Panc1 (cell line): ENCODE measurements at regions not wholly inside any gene's neighbourhood (a gene's known extent, or its start where the extent isn't known, plus 50 kb on each side); places are given as distances from the start of the nearest gene placed in this dataset.

ENCODE experiments used
- ATAC-seq: fragments of 200-7000 bp; cut with Tn5 transposase; 2 replicates; pipeline ENCODE4 v1.9.1; 2020; ENCODE audit warnings: mild to moderate bottlenecking, moderate library complexity
- BruUV-seq: library from RNA; stranded (reverse); fragments of 400-500 nt; replicated peaks from 2 replicates; lab custom pipeline; 2021; lab: Mats Ljungman, UMichigan
- CTCF ChIA-PET: fragments of 300-600 bp; sonication (Branson Sonifier 250); formaldehyde crosslinking; loops from one replicate; lab custom pipeline; 2022; ENCODE audit warnings: antibody characterized with exemption; lab: Charles Lee
- POLR2A ChIA-PET: fragments of 300-600 bp; sonication (Branson Sonifier 250); formaldehyde crosslinking; loops from one replicate; lab custom pipeline; 2022; ENCODE audit warnings: antibody characterized with exemption; lab: Charles Lee
- DNase-seq: peaks from one replicate; pipeline ENCODE4 v3.0.0-alpha.2; 2010; ENCODE audit warnings: low read depth, low spot score
- H3K27ac ChIP-seq: 2 replicates; pipeline ENCODE4 v1.5.1; 2011; ENCODE audit warnings: mild to moderate bottlenecking, low read length, inconsistent platforms
- H3K27me3 ChIP-seq: fragments of 200-500 bp; sonication (Bioruptor generic); 2 replicates; pipeline ENCODE4 v1.6.0; 2014; ENCODE audit warnings: low read length, inconsistent platforms; ENCODE audit not compliant: control insufficient read depth, insufficient read depth
- H3K36me3 ChIP-seq: fragments of 200-500 bp; sonication (Bioruptor generic); 2 replicates; pipeline ENCODE4 v1.5.1; 2014; ENCODE audit warnings: inconsistent platforms, mild to moderate bottlenecking, low read length, moderate library complexity; ENCODE audit not compliant: control insufficient read depth, insufficient read depth
- H3K4me1 ChIP-seq: 2 replicates; pipeline ENCODE4 v1.5.1; 2011; ENCODE audit warnings: inconsistent platforms, mild to moderate bottlenecking, low read length, moderate library complexity; ENCODE audit not compliant: control insufficient read depth, insufficient read depth
- H3K4me3 ChIP-seq, 2 experiments: 2 replicates each; pipeline ENCODE4 v1.5.1; 2011 to 2012; ENCODE audit warnings: low read depth in 2 of 2, low read length in 2 of 2, mild to moderate bottlenecking in 2 of 2, inconsistent platforms in 1 of 2, moderate library complexity in 1 of 2
- H3K9me3 ChIP-seq: fragments of 200-500 bp; sonication (Bioruptor generic); 2 replicates; pipeline ENCODE4 v1.5.1; 2014; ENCODE audit warnings: low read depth, mild to moderate bottlenecking, inconsistent platforms, low read length, moderate library complexity; ENCODE audit not compliant: control insufficient read depth, insufficient read depth
- CTCF ChIP-seq: fragments of 450-650 bp; IDR thresholded peaks from 2 replicates; pipeline ENCODE4 v1.5.1; 2017; ENCODE audit warnings: mild to moderate bottlenecking
- POLR2AphosphoS5 ChIP-seq: IDR thresholded peaks from 2 replicates; pipeline ENCODE4 v1.6.1; 2012; ENCODE audit warnings: mild to moderate bottlenecking, low read depth, low read length, moderate library complexity
- REST ChIP-seq, 2 experiments: IDR thresholded peaks; 2 replicates each; pipeline ENCODE4 v1.6.1; 2011 to 2012; ENCODE audit warnings: low read depth in 2 of 2, control low read depth in 1 of 2, low read length in 1 of 2, mild to moderate bottlenecking in 1 of 2, moderate library complexity in 1 of 2; ENCODE audit not compliant: insufficient read depth in 1 of 2
- SIN3A ChIP-seq: IDR thresholded peaks from 2 replicates; pipeline ENCODE4 v1.6.1; 2012; ENCODE audit warnings: low read depth, mild to moderate bottlenecking, low read length, moderate library complexity, borderline replicate concordance; ENCODE audit not compliant: insufficient read depth
- TCF7L2 ChIP-seq: IDR thresholded peaks from 2 replicates; pipeline ENCODE4 v1.6.1; 2011; ENCODE audit warnings: mild to moderate bottlenecking, low read depth, low read length, inconsistent platforms
- in situ Hi-C: cut with HindIII; loops from 2 replicates; pipeline ENCODE4 v1.10.0; 2016; ENCODE audit warnings: low sequenced_read_pairs, low pct_unique_long_range_greater_than_20kb
- intact Hi-C: fragments of 100-400 bp; cut with micrococcal nuclease; formaldehyde crosslinking; loops from one replicate; pipeline ENCODE4 v1.10.0; 2022; ENCODE audit not compliant: unreplicated experiment

DNA sequence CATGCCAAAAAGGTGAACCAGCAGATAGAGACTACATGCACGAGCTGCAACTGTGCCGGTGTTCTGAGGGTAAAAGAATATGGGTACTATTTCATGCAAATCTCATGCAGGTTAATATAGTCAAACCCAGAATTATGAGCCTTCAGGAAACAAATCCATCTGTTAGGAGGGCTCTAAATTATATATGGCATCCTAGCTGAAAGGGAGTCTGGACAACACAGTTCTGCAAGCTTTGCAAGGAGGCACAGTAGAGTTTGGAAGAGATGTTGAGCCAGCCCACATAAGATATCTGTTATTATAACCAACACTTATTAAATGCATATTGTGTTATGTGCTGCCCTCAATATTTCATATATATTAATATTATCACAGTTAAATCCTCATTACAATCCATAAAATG lies 50.5 kb upstream of the PALMD start:
- DNase-seq = no peak
- POLR2A ChIA-PET = no interaction called here
- intact Hi-C loops = no loop called here

More for the DNA sequence above, 50.5 kb upstream of the PALMD start:
- no peaks in the 10 kb centered on the region for H3K36me3 ChIP-seq
- H3K27ac ChIP-seq = no peak overlapping the region
- no peak overlapping the region for H3K4me3 ChIP-seq
- ATAC-seq = no peak
- H3K27me3 ChIP-seq = no peaks in the 10 kb centered on the region
- no TSS peak for BruUV-seq
- H3K4me1 ChIP-seq = no peaks in the 10 kb centered on the region
- TF ChIP-seq TCF7L2 (no peak), SIN3A (no peak), POLR2AphosphoS5 (no peak), CTCF (no peak), REST (IDR thresholded peaks at IDR 0.05; ENCODE audit: insufficient read depth in 1 of 2, low read depth in 2 of 2, low read length in 1 of 2) (no peak)
- CTCF ChIA-PET = no interaction called here
- in situ Hi-C loops = no loop called here
- H3K9me3 ChIP-seq = no peaks in the 10 kb centered on the region
